Mesenchymal stem cell (in vitro differentiated cells and primary cell): ENCODE measurements at regions not wholly inside any gene's neighbourhood (a gene's known extent, or its start where the extent isn't known, plus 50 kb on each side); places are given as distances from the start of the nearest gene placed in this dataset.

ENCODE experiments used
- DNase-seq: peaks from one replicate; pipeline ENCODE4 v3.0.0-alpha.2; 2013
- H2AFZ ChIP-seq: one replicate; pipeline ENCODE4 v1.6.1; 2013; ENCODE audit warnings: low read depth, mild to moderate bottlenecking, control low read depth, inconsistent platforms, low read length, moderate library complexity
- H2AK5ac ChIP-seq: 2 replicates; pipeline ENCODE4 v1.6.1; 2013; ENCODE audit warnings: low read length, moderate library complexity, mild to moderate bottlenecking, inconsistent platforms; ENCODE audit not compliant: severe bottlenecking
- H2BK120ac ChIP-seq: one replicate; pipeline ENCODE4 v1.6.1; 2013; ENCODE audit warnings: low read depth, mild to moderate bottlenecking, inconsistent platforms, low read length, moderate library complexity
- H2BK12ac ChIP-seq, 2 experiments: one replicate each; pipeline ENCODE4 v1.6.1; 2013; ENCODE audit warnings: inconsistent platforms in 2 of 2, low read length in 2 of 2, mild to moderate bottlenecking in 2 of 2, moderate library complexity in 2 of 2, control low read depth in 1 of 2
- H2BK15ac ChIP-seq: one replicate; pipeline ENCODE4 v1.6.1; 2013; ENCODE audit warnings: mild to moderate bottlenecking, low read depth, inconsistent platforms; ENCODE audit not compliant: poor library complexity, severe bottlenecking
- H2BK5ac ChIP-seq: 2 replicates; pipeline ENCODE4 v1.6.1; 2013; ENCODE audit warnings: low read depth, mild to moderate bottlenecking, low read length, control low read depth, inconsistent platforms; ENCODE audit not compliant: poor library complexity, severe bottlenecking
- H3K14ac ChIP-seq, 2 experiments: one replicate each; pipeline ENCODE4 v1.6.1; 2013; ENCODE audit warnings: inconsistent platforms in 2 of 2, low read length in 2 of 2, control low read depth in 1 of 2, mild to moderate bottlenecking in 1 of 2, moderate library complexity in 1 of 2
- H3K18ac ChIP-seq, 2 experiments: one replicate each; pipeline ENCODE4 v1.6.1; 2013; ENCODE audit warnings: inconsistent platforms in 2 of 2, low read length in 2 of 2, control low read depth in 1 of 2, low read depth in 1 of 2, mild to moderate bottlenecking in 1 of 2
- H3K23ac ChIP-seq, 2 experiments: one replicate each; pipeline ENCODE4 v1.6.1; 2013; ENCODE audit warnings: inconsistent platforms in 2 of 2, low read length in 2 of 2, mild to moderate bottlenecking in 2 of 2, moderate library complexity in 2 of 2, control low read depth in 1 of 2
- H3K27ac ChIP-seq: 2 replicates; pipeline ENCODE4 v1.5.1; 2013; ENCODE audit warnings: mild to moderate bottlenecking, moderate library complexity, low read length, control low read depth, inconsistent platforms; ENCODE audit not compliant: poor library complexity, severe bottlenecking
- H3K27me3 ChIP-seq, 2 experiments: 2 replicates each; pipeline versions ENCODE4 v1.6.1 to v1.7.0; 2013; ENCODE audit warnings: low read length in 2 of 2, mild to moderate bottlenecking in 2 of 2, moderate library complexity in 2 of 2, control low read depth in 1 of 2, inconsistent platforms in 1 of 2; ENCODE audit not compliant: control insufficient read depth in 1 of 2, insufficient read depth in 1 of 2
- H3K36me3 ChIP-seq, 2 experiments: 2 replicates each; pipeline versions ENCODE4 v1.6.1 to v1.7.0; 2013; ENCODE audit warnings: low read length in 2 of 2, control low read depth in 1 of 2, inconsistent platforms in 1 of 2, low read depth in 1 of 2, mild to moderate bottlenecking in 1 of 2; ENCODE audit not compliant: insufficient read depth in 2 of 2, control insufficient read depth in 1 of 2
- H3K4ac ChIP-seq, 2 experiments: one replicate each; pipeline ENCODE4 v1.6.1; 2013; ENCODE audit warnings: inconsistent platforms in 2 of 2, low read length in 2 of 2, mild to moderate bottlenecking in 2 of 2, moderate library complexity in 2 of 2, control low read depth in 1 of 2, low read depth in 1 of 2
- H3K4me1 ChIP-seq: 2 replicates; pipeline ENCODE4 v1.6.1; 2013; ENCODE audit warnings: low read depth, low read length, control low read depth; ENCODE audit not compliant: control insufficient read depth, insufficient read depth
- H3K4me2 ChIP-seq: 2 replicates; pipeline ENCODE4 v1.6.1; 2013; ENCODE audit warnings: low read length, mild to moderate bottlenecking, inconsistent platforms; ENCODE audit not compliant: poor library complexity, severe bottlenecking
- H3K4me3 ChIP-seq, 2 experiments: 2 replicates each; pipeline versions ENCODE4 v1.5.1 to v1.7.0; 2013; ENCODE audit warnings: low read length in 2 of 2, mild to moderate bottlenecking in 2 of 2, control low read depth in 1 of 2, low read depth in 1 of 2; ENCODE audit not compliant: insufficient read depth in 1 of 2
- H3K79me1 ChIP-seq: replicated peaks from 2 replicates; pipeline ENCODE4 v1.6.1; 2013; ENCODE audit warnings: mild to moderate bottlenecking, control low read depth, low read length, inconsistent platforms; ENCODE audit not compliant: poor library complexity, severe bottlenecking
- H3K9ac ChIP-seq: 2 replicates; pipeline ENCODE4 v1.7.0; 2013; ENCODE audit warnings: mild to moderate bottlenecking, low read length, moderate library complexity
- H3K9me3 ChIP-seq: 2 replicates; pipeline ENCODE4 v1.7.0; 2013; ENCODE audit warnings: mild to moderate bottlenecking, low read length; ENCODE audit not compliant: control insufficient read depth
- H4K8ac ChIP-seq: one replicate; pipeline ENCODE4 v1.6.1; 2013; ENCODE audit warnings: inconsistent platforms, mild to moderate bottlenecking, low read length, moderate library complexity
- H4K91ac ChIP-seq: one replicate; pipeline ENCODE4 v1.6.1; 2013; ENCODE audit warnings: mild to moderate bottlenecking, low read length, inconsistent platforms
- WGBS: methylation state at CpG from one replicate; pipeline ENCODE4 v1.1.7; 2013; ENCODE audit warnings: mixed read lengths; 5-methylcytosine and 5-hydroxymethylcytosine counted together

- peak overlapping the region; percentile 8 for H2AK5ac ChIP-seq
- H2BK5ac ChIP-seq = no peak overlapping the region
- H3K18ac ChIP-seq = peak overlapping the region; percentile 68 to 75
- H4K91ac ChIP-seq = peak overlapping the region; percentile 44
- H3K9me3 ChIP-seq = no peaks in the 10 kb centered on the region
- WGBS = 85% methylated on average over 12 of the region's 12 CpGs
- peak overlapping the region; percentile 8 for H4K8ac ChIP-seq
- peaks cover 28 to 50% of the 10 kb centered on the region in 2 experiments for H3K36me3 ChIP-seq
- peak overlapping the region; percentile 36 for H2BK15ac ChIP-seq
- peaks cover 64% of the 10 kb centered on the region for H3K4me1 ChIP-seq
- no peak overlapping the region for H3K14ac ChIP-seq
- no peak overlapping the region for H2BK12ac ChIP-seq
- no peak overlapping the region for H3K4ac ChIP-seq
- no peak overlapping the region for H2BK120ac ChIP-seq
- no peak for DNase-seq
- H3K4me3 ChIP-seq = no peak overlapping the region
- H3K9ac ChIP-seq = no peak overlapping the region
- H3K27ac ChIP-seq = no peak overlapping the region
- H3K27me3 ChIP-seq = no peaks in the 10 kb centered on the region
- H3K4me2 ChIP-seq = no peak overlapping the region
- peak overlapping the region in 1 of 2 experiments; percentile 10 for H3K23ac ChIP-seq
- peaks cover 11% of the 10 kb centered on the region for H3K79me1 ChIP-seq
- H2AFZ ChIP-seq = no peak overlapping the region
These were observed 277.8 kb downstream of the SEC14L1 start for GRCh38 chr17:77418609-77419008.

GRCh38 chr17:77419095-77419494, 278.3 kb downstream of the SEC14L1 start:
- H3K23ac ChIP-seq = no peak overlapping the region
- H4K8ac ChIP-seq = peak overlapping the region; percentile 8
- H3K9ac ChIP-seq = no peak overlapping the region
- no peak for DNase-seq
- H2BK15ac ChIP-seq = peak overlapping the region; percentile 73
- H3K36me3 ChIP-seq = peaks cover 28 to 51% of the 10 kb centered on the region in 2 experiments
- WGBS = 61% methylated on average over 10 of the region's 17 CpGs
- peak overlapping the region; percentile 43 for H2BK120ac ChIP-seq
- peaks cover 10% of the 10 kb centered on the region for H3K79me1 ChIP-seq
- H3K4me3 ChIP-seq = no peak overlapping the region
- H4K91ac ChIP-seq = peak overlapping the region; percentile 44
- H3K27me3 ChIP-seq = no peaks in the 10 kb centered on the region
- H2BK5ac ChIP-seq = no peak overlapping the region
- H3K4me1 ChIP-seq = peaks cover 68% of the 10 kb centered on the region
- H3K18ac ChIP-seq = peak overlapping the region; percentile 75 to 93
- no peak overlapping the region for H2AFZ ChIP-seq
- no peaks in the 10 kb centered on the region for H3K9me3 ChIP-seq
- no peak overlapping the region for H3K4ac ChIP-seq
- H3K27ac ChIP-seq = no peak overlapping the region
- H3K14ac ChIP-seq = no peak overlapping the region
- peak overlapping the region; percentile 8 for H2AK5ac ChIP-seq
- peak overlapping the region in 1 of 2 experiments; percentile 80 for H2BK12ac ChIP-seq
- H3K4me2 ChIP-seq = no peak overlapping the region

GRCh38 chr17:77419547-77420094, 278.9 kb downstream of the SEC14L1 start:
- Histone ChIP-seq H3K27ac (peak overlapping the region; percentile 74), H3K4me2 (peak overlapping the region; percentile 13)
- WGBS = 32% methylated on average over 17 of the region's 17 CpGs

DNA sequence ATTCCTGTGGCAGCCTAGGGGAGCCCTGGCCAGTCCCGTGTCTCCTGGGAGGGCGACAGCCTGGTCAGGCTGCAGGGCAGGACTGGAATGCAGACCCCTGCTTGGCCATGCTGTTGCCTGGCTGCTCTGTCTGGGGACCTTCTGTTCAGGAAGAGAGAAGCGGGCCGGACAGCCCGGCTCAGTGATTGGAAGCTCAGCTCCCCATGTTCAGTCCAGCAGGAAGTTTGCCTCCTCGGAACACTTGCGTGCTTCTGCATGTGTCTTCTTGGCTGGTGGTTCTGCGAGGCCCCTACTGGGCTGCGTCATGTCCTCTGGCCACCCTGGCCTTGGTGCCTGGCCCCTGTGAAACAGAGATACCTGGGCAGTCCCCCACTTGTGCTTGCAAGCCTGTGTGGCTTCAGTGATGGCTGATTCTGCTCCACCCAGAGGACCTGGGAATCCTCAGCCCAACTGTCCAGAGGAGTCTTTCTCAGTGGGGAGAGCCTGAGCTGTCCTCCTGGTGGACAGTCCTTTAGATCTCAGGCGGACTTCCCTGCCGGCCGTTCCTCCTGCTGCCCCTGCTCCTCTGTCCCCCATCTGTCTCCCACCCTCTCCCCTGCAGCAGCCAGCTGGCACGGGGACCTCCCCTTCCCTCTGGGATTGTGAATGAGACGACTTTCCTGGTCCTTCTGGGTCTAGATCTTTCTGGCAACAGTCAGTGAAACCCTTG, 279.5 kb downstream of the SEC14L1 start:
- H2BK5ac ChIP-seq = peak overlapping the region; percentile 22
- peak overlapping the region; percentile 70 for H2AK5ac ChIP-seq
- WGBS = 51% methylated on average over 14 of the region's 14 CpGs

More at GRCh38 chr17:77419547-77420094, 278.9 kb downstream of the SEC14L1 start:
- peaks cover 73% of the 10 kb centered on the region for H3K4me1 ChIP-seq
- peak overlapping the region; percentile 76 for H4K8ac ChIP-seq
- peak overlapping the region; percentile 95 for H2BK120ac ChIP-seq
- peak overlapping the region; percentile 52 to 80 for H2BK12ac ChIP-seq
- no peak overlapping the region for H3K4me3 ChIP-seq
- H3K4ac ChIP-seq = peak overlapping the region; percentile 65 to 84
- H3K9ac ChIP-seq = peak overlapping the region; percentile 71
- no peaks in the 10 kb centered on the region for H3K9me3 ChIP-seq
- H3K27me3 ChIP-seq = no peaks in the 10 kb centered on the region
- peak overlapping the region; percentile 54 for H2BK15ac ChIP-seq
- peak overlapping the region; percentile 70 for H2AK5ac ChIP-seq
- peak overlapping the region; percentile 63 for H4K91ac ChIP-seq
- H2AFZ ChIP-seq = no peak overlapping the region
- H3K14ac ChIP-seq = no peak overlapping the region
- peak overlapping the region in 1 of 2 experiments; percentile 90 for H3K23ac ChIP-seq
- H2BK5ac ChIP-seq = no peak overlapping the region
- DNase-seq = peak; percentile 55
- H3K79me1 ChIP-seq = peaks cover 10% of the 10 kb centered on the region
- peaks cover 28 to 53% of the 10 kb centered on the region in 2 experiments for H3K36me3 ChIP-seq
- H3K18ac ChIP-seq = peak overlapping the region; percentile 86 to 93

More for the DNA sequence above, 279.5 kb downstream of the SEC14L1 start:
- peak overlapping the region; percentile 84 for H4K91ac ChIP-seq
- H3K4ac ChIP-seq = peak overlapping the region; percentile 79 to 84
- H2AFZ ChIP-seq = no peak overlapping the region
- H3K4me2 ChIP-seq = peak overlapping the region; percentile 13
- DNase-seq = peak; percentile 74
- peak overlapping the region; percentile 95 for H2BK120ac ChIP-seq
- no peak overlapping the region for H3K4me3 ChIP-seq
- peak overlapping the region; percentile 86 to 93 for H3K18ac ChIP-seq
- peak overlapping the region; percentile 82 for H4K8ac ChIP-seq
- peak overlapping the region; percentile 74 for H3K27ac ChIP-seq
- H3K14ac ChIP-seq = peak overlapping the region in 1 of 2 experiments; percentile 86
- peak overlapping the region; percentile 95 for H2BK15ac ChIP-seq
- peaks cover 75% of the 10 kb centered on the region for H3K4me1 ChIP-seq
- H3K9me3 ChIP-seq = no peaks in the 10 kb centered on the region
- H3K79me1 ChIP-seq = peaks cover 6% of the 10 kb centered on the region
- H3K36me3 ChIP-seq = peaks cover 28 to 47% of the 10 kb centered on the region in 2 experiments
- H2BK12ac ChIP-seq = peak overlapping the region; percentile 55 to 89
- peak overlapping the region in 1 of 2 experiments; percentile 90 for H3K23ac ChIP-seq
- H3K27me3 ChIP-seq = no peaks in the 10 kb centered on the region
- H3K9ac ChIP-seq = peak overlapping the region; percentile 71
